Ishikawa (cell line): ENCODE measurements at regions not wholly inside any gene's neighbourhood (a gene's known extent, or its start where the extent isn't known, plus 50 kb on each side); places are given as distances from the start of the nearest gene placed in this dataset.

ENCODE experiments used
- CEBPB ChIP-seq: IDR thresholded peaks from 2 replicates; pipeline ENCODE4 v1.6.1; 2012
- CREB1 ChIP-seq: IDR thresholded peaks from 2 replicates; pipeline ENCODE4 v1.6.1; 2012; ENCODE audit warnings: low read depth
- EGR1 ChIP-seq: IDR thresholded peaks from 2 replicates; pipeline ENCODE4 v1.6.1; 2012
- EP300 ChIP-seq: IDR thresholded peaks from 2 replicates; pipeline ENCODE4 v1.6.1; 2012; ENCODE audit warnings: borderline replicate concordance
- FOXM1 ChIP-seq: IDR thresholded peaks from 2 replicates; pipeline ENCODE4 v1.6.1; 2012; ENCODE audit warnings: low read depth, borderline replicate concordance
- NFIC ChIP-seq: IDR thresholded peaks from 2 replicates; pipeline ENCODE4 v1.6.1; 2012
- RAD21 ChIP-seq: IDR thresholded peaks from 2 replicates; pipeline ENCODE4 v1.6.1; 2012; ENCODE audit warnings: low read depth
- REST ChIP-seq: IDR thresholded peaks from 2 replicates; pipeline ENCODE4 v1.6.1; 2012; ENCODE audit warnings: low read depth, mild to moderate bottlenecking
- TAF1 ChIP-seq: IDR thresholded peaks from 2 replicates; pipeline ENCODE4 v1.6.1; 2012; ENCODE audit warnings: low read depth, mild to moderate bottlenecking
- TCF12 ChIP-seq: IDR thresholded peaks from 2 replicates; pipeline ENCODE4 v1.6.1; 2012; ENCODE audit warnings: low read depth
- TEAD4 ChIP-seq: IDR thresholded peaks from 2 replicates; pipeline ENCODE4 v1.6.1; 2012
- YY1 ChIP-seq: IDR thresholded peaks from 2 replicates; pipeline ENCODE4 v1.6.1; 2012; ENCODE audit warnings: low read depth
- ZBTB7A ChIP-seq: IDR thresholded peaks from 2 replicates; pipeline ENCODE4 v1.6.1; 2012; ENCODE audit warnings: low read depth
- TF ChIP-seq, protein P1 (sequence below): IDR thresholded peaks from 2 replicates; pipeline ENCODE4 v1.6.1; 2012
- TF ChIP-seq, protein P2 (sequence below): IDR thresholded peaks from 2 replicates; pipeline ENCODE4 v1.6.1; 2012

DNA sequence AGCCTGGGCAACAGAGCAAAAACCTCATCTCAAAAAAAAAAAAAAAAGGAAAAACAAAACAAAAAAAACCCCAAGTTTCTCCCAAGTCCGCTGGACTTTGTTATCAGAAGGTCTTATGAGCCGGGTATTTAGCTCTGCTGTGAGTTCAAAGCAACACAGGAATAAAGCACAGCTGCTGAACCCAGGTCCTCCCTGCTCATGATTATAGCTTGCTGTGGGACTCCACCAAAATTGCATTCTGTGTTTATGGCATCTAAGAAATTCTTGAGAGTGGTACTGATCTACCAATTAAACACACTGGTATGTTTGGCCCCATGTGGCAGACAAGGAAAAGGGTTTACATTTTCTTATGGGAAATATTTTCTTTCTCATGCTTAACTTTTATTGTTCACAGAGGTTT is 93.6 kb upstream of the NEDD9 start:
- no peak for TF ChIP-seq REST
- no peak for TF ChIP-seq FOXM1
- TF ChIP-seq, protein P1, sequence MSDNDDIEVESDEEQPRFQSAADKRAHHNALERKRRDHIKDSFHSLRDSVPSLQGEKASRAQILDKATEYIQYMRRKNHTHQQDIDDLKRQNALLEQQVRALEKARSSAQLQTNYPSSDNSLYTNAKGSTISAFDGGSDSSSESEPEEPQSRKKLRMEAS, result no peak
- TF ChIP-seq CEBPB, result no peak
- TF ChIP-seq TAF1, result no peak
- TF ChIP-seq ZBTB7A, result no peak
- TF ChIP-seq EGR1, result no peak
- no peak for TF ChIP-seq YY1
- TF ChIP-seq, protein P2, sequence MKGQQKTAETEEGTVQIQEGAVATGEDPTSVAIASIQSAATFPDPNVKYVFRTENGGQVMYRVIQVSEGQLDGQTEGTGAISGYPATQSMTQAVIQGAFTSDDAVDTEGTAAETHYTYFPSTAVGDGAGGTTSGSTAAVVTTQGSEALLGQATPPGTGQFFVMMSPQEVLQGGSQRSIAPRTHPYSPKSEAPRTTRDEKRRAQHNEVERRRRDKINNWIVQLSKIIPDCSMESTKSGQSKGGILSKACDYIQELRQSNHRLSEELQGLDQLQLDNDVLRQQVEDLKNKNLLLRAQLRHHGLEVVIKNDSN, result no peak
- no peak for TF ChIP-seq NFIC

DNA sequence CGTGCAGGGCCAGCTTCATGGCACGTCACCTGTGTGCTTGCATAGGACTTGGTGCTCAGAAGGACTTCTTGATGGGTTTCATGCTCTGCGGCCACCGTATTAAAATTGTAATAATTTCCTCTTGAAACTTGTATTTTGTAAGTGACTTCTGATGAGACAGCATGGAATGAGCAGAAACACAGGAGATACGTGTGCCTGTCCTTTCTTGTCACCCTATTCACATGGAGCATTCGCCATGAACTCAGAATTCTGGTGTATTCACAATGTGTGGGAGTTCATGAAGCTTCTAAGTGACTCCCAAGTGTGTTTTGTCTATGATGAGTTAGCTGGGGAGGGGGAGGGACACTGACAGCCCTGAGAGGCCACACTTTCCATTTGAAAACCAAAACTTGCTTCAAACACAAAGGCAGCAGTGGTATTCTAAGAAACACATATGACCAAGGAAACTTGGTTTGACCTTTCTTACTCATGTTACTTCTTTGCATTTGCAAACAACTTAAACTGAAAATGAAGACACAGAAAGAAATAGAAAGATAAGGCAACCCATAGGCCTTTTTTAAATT is 92.1 kb upstream of the NEDD9 start:
- TF ChIP-seq NFIC (no peak), REST (no peak), YY1 (no peak), RAD21 (no peak)
- TF ChIP-seq, protein P1, result no peak

DNA sequence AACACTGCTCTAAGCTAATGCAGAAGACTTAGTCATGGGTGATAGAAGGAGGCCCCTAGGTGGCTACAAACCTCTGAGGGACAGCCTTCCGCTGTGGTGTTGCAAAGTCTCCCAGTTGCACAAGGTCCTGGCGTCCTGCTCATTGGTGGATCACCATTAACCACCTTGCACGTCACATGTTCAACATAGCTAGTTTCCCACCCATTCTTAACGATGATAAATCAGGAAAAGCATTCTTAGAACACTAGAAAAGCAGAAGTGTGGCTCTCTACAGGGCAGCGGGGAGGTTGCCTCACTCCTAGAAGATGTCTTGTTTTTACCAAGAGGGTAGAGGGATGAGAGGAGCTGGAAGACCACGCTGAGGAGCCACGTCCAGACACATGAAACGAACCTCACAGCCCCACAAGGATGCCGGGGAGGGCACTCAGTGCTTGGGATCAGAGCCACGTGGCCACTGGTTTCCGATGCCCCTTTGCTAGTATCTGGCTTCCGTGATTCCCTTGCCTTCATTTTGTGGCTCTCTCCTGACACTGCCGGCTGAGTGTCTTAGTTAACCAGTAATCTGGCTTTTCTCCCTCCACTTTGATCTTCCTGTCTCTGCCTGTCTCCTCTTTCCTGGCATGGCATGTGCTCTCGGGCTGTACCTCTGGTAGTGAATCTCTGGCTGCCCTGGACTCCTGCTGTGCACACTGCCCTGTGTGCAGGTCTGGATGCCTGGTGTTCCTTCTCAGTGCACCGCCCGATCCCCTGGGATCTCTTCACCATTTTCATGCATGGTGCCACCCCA is 91.4 kb upstream of the NEDD9 start:
- no peak for TF ChIP-seq REST
- TF ChIP-seq, protein P2, result no peak
- TF ChIP-seq TCF12, result no peak
- no peak for TF ChIP-seq TEAD4
- TF ChIP-seq CEBPB, result no peak
- no peak for TF ChIP-seq YY1
- no peak for TF ChIP-seq EGR1
- TF ChIP-seq, protein P1, result no peak
- TF ChIP-seq FOXM1, result no peak
- no peak for TF ChIP-seq NFIC
- TF ChIP-seq ZBTB7A, result no peak
- no peak for TF ChIP-seq CREB1
- TF ChIP-seq TAF1, result no peak
- TF ChIP-seq EP300, result no peak
- no peak for TF ChIP-seq RAD21

- TF ChIP-seq CEBPB, result no peak
- TF ChIP-seq EGR1, result no peak
- no peak for TF ChIP-seq TCF12
- no peak for TF ChIP-seq REST
- TF ChIP-seq CREB1, result no peak
- TF ChIP-seq ZBTB7A, result no peak
- no peak for TF ChIP-seq FOXM1
- TF ChIP-seq, protein P1, result no peak
- TF ChIP-seq, protein P2, result no peak
- TF ChIP-seq EP300, result no peak
- no peak for TF ChIP-seq TEAD4
- TF ChIP-seq TAF1, result no peak
- no peak for TF ChIP-seq RAD21
- no peak for TF ChIP-seq YY1
- TF ChIP-seq NFIC, result no peak
Measured at GRCh38 chr6:11322252-11322885, 89.9 kb upstream of the NEDD9 start.
